ENCODE measurements at regions not wholly inside any gene's neighbourhood (a gene's known extent, or its start where the extent isn't known, plus 50 kb on each side); places are given as distances from the start of the nearest gene placed in this dataset.

DNA sequence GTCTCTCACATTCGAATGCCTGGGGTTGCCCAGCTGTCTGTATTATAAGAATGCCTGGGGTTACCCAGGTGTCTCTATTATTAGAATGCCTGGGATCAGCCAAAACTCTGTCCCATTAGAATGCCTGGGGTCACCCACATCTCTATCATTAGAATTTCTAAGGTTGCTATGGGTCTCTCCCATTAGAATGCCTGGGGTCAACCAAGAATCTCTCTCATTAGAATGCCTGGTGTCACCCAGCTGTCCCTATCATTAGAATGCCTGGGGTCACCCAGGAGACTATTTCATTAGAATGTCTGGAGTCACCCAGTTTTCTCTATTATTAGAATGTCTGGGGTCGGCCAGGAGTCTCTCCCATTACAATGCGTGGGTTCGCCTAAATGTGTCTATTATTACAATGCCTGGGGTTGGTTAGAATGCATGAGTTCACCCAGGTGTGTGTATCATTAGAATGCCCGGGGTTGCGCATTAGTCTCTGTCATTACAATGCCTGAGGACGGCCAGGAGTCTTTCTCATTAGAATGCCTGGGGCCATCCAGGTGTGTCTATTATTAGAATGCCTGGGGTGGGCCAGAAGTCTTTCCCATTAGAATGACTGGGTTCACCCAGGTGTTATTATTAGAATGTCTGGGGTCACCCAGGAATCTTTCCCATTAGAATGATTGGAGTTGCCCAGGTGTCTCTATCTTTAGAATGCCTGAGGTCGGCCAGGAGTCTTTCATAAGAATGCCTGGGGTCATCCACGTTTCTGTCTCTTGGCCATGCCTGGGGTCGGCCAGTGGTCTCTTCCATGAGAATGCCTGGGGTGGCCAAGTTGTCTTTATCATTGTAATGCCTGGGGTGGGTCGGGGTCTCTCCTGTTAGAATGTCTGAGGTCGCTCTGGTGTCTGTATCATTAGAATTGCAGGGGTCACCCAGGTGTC is 59.6 kb downstream of the RNF187 start:
- no peak for TF ChIP-seq CTCF (IDR thresholded peaks at IDR 0.05)
- Mint-ChIP-seq H3K4me1 (ENCODE audit: low read depth) (no peaks in the 10 kb centered on the region), H3K9me3 (ENCODE audit: low read depth) (no peaks in the 10 kb centered on the region), H3K27me3 (ENCODE audit: low read depth) (peaks cover 18% of the 10 kb centered on the region), H3K36me3 (ENCODE audit: low read depth) (no peaks in the 10 kb centered on the region), H3K27ac (ENCODE audit: unreplicated experiment) (no peak overlapping the region), H3K4me3 (ENCODE audit: unreplicated experiment) (no peak overlapping the region)
- DNase-seq (ENCODE audit: low spot score), result peak; percentile 22

- no peak overlapping the region for H3K4me3 Mint-ChIP-seq (ENCODE audit: unreplicated experiment)
- H3K27ac Mint-ChIP-seq (ENCODE audit: unreplicated experiment), result no peak overlapping the region
- peaks cover 18% of the 10 kb centered on the region for H3K27me3 Mint-ChIP-seq (ENCODE audit: low read depth)
- no peaks in the 10 kb centered on the region for H3K36me3 Mint-ChIP-seq (ENCODE audit: low read depth)
- DNase-seq (ENCODE audit: low spot score), result no peak
- H3K9me3 Mint-ChIP-seq (ENCODE audit: low read depth), result no peaks in the 10 kb centered on the region
- H3K4me1 Mint-ChIP-seq (ENCODE audit: low read depth), result no peaks in the 10 kb centered on the region
- TF ChIP-seq CTCF (IDR thresholded peaks at IDR 0.05), result no peak
Observed at GRCh38 chr1:228547464-228547792, 60.2 kb downstream of the RNF187 start.

DNA sequence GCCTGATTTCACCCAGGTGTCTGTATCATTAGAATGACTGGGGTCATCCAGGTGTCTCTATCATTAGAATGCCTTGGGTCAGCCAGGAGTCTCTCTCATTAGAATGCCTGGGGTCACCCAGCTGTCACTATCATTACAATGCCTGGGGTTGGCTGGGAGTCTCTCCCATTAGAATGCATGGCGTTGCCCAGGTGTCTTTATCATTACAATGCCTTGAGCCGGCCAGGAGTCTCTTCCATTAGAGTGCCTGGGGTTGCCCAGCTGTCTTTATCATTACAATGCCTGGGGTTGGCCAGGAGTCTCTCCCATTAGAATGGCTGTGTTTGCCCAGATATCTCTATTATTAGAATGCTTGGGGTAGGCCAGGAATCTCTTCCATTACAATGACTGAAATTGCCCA is 61.6 kb downstream of the RNF187 start:
- Mint-ChIP-seq H3K36me3 (ENCODE audit: low read depth) (no peaks in the 10 kb centered on the region), H3K9me3 (ENCODE audit: low read depth) (no peaks in the 10 kb centered on the region), H3K4me1 (ENCODE audit: low read depth) (no peaks in the 10 kb centered on the region), H3K27me3 (ENCODE audit: low read depth) (peaks cover 18% of the 10 kb centered on the region), H3K27ac (ENCODE audit: unreplicated experiment) (no peak overlapping the region), H3K4me3 (ENCODE audit: unreplicated experiment) (no peak overlapping the region)
- peak; percentile 5 for DNase-seq (ENCODE audit: low spot score)
- no peak for TF ChIP-seq CTCF (IDR thresholded peaks at IDR 0.05)

DNA sequence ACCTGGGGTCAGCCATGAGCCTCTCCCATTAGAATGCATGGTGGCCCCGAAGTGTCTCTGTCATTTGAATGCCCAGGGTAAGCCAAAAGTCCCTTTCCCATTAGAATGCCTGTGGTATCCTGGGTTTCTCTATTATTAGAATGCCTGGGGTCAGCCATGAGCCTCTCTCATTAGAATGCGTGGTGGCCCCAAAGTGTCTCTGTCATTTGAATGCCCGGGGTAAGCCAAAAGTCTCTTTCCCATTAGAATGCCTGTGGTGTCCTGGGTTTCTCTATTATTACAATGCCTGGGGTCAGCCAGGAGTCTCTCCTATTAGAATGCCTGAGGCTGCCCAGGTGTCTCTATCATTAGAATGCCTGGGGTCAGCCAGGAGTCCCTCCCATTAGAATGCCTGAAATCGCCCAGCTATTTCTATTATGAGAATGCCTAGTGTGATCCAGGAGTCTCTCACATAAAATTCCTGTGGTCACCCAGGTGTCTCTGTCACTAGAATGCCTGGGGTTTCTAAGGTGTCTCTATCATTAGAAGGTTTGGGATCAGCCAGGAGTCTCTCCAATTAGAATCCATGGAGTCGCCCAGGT is 65.5 kb downstream of the RNF187 start:
- TF ChIP-seq CTCF (IDR thresholded peaks at IDR 0.05), result no peak
- H3K27ac Mint-ChIP-seq (ENCODE audit: unreplicated experiment), result no peak overlapping the region
- no peaks in the 10 kb centered on the region for H3K36me3 Mint-ChIP-seq (ENCODE audit: low read depth)
- no peak overlapping the region for H3K4me3 Mint-ChIP-seq (ENCODE audit: unreplicated experiment)
- no peaks in the 10 kb centered on the region for H3K9me3 Mint-ChIP-seq (ENCODE audit: low read depth)
- peaks cover 15% of the 10 kb centered on the region for H3K27me3 Mint-ChIP-seq (ENCODE audit: low read depth)
- no peaks in the 10 kb centered on the region for H3K4me1 Mint-ChIP-seq (ENCODE audit: low read depth)
- DNase-seq (ENCODE audit: low spot score), result no peak

GRCh38 chr1:228554107-228554506 is 66.9 kb downstream of the RNF187 start:
- no peaks in the 10 kb centered on the region for H3K9me3 Mint-ChIP-seq (ENCODE audit: low read depth)
- H3K4me3 Mint-ChIP-seq (ENCODE audit: unreplicated experiment), result no peak overlapping the region

More at GRCh38 chr1:228554107-228554506, 66.9 kb downstream of the RNF187 start:
- no peaks in the 10 kb centered on the region for H3K36me3 Mint-ChIP-seq (ENCODE audit: low read depth)
- TF ChIP-seq CTCF (IDR thresholded peaks at IDR 0.05), result no peak
- H3K27ac Mint-ChIP-seq (ENCODE audit: unreplicated experiment), result no peak overlapping the region
- no peaks in the 10 kb centered on the region for H3K4me1 Mint-ChIP-seq (ENCODE audit: low read depth)
- H3K27me3 Mint-ChIP-seq (ENCODE audit: low read depth), result peaks cover 15% of the 10 kb centered on the region
- DNase-seq (ENCODE audit: low spot score), result no peak
